ENCODE measurements at regions not wholly inside any gene's neighbourhood (a gene's known extent, or its start where the extent isn't known, plus 50 kb on each side); places are given as distances from the start of the nearest gene placed in this dataset.
A peak's percentile ranks its signal among the peaks of the same experiment; 100 is the strongest.

GRCh38 chr12:67811437-67812361, 163.2 kb downstream of the DYRK2 start:
- Histone ChIP-seq H3K4me3 (ENCODE audit: low read depth, low read length) (no peak overlapping the region), H3K27me3 (ENCODE audit: control insufficient read depth, insufficient read depth, low read length) (no peaks in the 10 kb centered on the region), H3K36me3 (ENCODE audit: control insufficient read depth, insufficient read depth, low read length) (no peaks in the 10 kb centered on the region)
- TF ChIP-seq, protein P1, sequence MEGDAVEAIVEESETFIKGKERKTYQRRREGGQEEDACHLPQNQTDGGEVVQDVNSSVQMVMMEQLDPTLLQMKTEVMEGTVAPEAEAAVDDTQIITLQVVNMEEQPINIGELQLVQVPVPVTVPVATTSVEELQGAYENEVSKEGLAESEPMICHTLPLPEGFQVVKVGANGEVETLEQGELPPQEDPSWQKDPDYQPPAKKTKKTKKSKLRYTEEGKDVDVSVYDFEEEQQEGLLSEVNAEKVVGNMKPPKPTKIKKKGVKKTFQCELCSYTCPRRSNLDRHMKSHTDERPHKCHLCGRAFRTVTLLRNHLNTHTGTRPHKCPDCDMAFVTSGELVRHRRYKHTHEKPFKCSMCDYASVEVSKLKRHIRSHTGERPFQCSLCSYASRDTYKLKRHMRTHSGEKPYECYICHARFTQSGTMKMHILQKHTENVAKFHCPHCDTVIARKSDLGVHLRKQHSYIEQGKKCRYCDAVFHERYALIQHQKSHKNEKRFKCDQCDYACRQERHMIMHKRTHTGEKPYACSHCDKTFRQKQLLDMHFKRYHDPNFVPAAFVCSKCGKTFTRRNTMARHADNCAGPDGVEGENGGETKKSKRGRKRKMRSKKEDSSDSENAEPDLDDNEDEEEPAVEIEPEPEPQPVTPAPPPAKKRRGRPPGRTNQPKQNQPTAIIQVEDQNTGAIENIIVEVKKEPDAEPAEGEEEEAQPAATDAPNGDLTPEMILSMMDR (IDR thresholded peaks at IDR 0.05; ENCODE audit: insufficient read depth, low read length, poor library complexity, severe bottlenecking) = no peak
- peak; percentile 43 for DNase-seq (ENCODE audit: low read depth)

GRCh38 chr12:67813456-67813904, 164.9 kb downstream of the DYRK2 start:
- H3K36me3 ChIP-seq (ENCODE audit: control insufficient read depth, insufficient read depth, low read length) = no peaks in the 10 kb centered on the region
- TF ChIP-seq, protein P1 (IDR thresholded peaks at IDR 0.05; ENCODE audit: insufficient read depth, low read length, poor library complexity, severe bottlenecking) = no peak
- no peak overlapping the region for H3K4me3 ChIP-seq (ENCODE audit: low read depth, low read length)
- no peak for DNase-seq (ENCODE audit: low read depth)
- H3K27me3 ChIP-seq (ENCODE audit: control insufficient read depth, insufficient read depth, low read length) = no peaks in the 10 kb centered on the region

DNA sequence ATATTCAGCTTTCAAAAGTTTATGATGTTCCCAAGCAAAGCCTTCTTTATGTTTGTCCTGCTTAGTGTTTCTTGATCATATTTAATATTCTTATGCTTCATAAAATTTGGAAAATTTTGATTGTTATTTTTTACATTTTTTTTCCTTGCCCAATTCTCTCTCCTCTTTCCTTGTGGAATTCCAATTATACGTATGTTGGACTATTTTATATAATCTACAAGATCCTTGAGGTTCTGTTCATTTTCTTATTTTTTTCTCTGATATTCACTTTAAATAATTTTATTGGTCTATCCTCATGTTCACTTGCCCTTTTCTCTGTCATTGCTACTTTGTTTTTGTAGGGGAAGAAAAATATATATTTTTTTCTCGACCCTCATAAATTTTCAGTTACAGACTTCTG, 167.7 kb downstream of the DYRK2 start:
- no peak for DNase-seq (ENCODE audit: low read depth)
- TF ChIP-seq, protein P1 (IDR thresholded peaks at IDR 0.05; ENCODE audit: insufficient read depth, low read length, poor library complexity, severe bottlenecking) = no peak
- Histone ChIP-seq H3K36me3 (ENCODE audit: control insufficient read depth, insufficient read depth, low read length) (no peaks in the 10 kb centered on the region), H3K27me3 (ENCODE audit: control insufficient read depth, insufficient read depth, low read length) (no peaks in the 10 kb centered on the region), H3K4me3 (ENCODE audit: low read depth, low read length) (no peak overlapping the region)

DNA sequence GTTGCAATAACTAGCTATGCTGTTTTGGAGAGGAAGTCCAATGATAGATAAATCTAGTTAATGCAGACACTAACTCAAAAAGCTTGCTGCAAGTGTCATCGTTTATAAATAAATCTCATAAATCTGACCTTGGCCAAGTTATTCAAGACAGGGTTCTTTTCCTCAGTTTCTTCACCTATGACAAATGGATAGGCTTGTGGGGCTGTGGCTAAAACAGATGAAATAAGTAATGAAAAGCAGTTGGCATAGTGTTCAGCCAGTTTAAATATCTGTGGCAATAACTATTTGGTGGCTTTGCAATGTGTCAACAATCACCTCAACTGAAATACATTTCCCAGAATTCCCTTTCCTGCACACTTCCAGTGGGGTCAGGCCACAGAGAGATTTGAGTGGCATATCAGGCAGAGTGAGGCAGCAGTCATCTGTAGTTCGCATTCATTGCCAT, 169.9 kb downstream of the DYRK2 start:
- Histone ChIP-seq H3K27me3 (ENCODE audit: control insufficient read depth, insufficient read depth, low read length) (no peaks in the 10 kb centered on the region), H3K36me3 (ENCODE audit: control insufficient read depth, insufficient read depth, low read length) (no peaks in the 10 kb centered on the region), H3K4me3 (ENCODE audit: low read depth, low read length) (no peak overlapping the region)
- TF ChIP-seq, protein P1 (IDR thresholded peaks at IDR 0.05; ENCODE audit: insufficient read depth, low read length, poor library complexity, severe bottlenecking) = no peak
- DNase-seq (ENCODE audit: low read depth) = no peak

- DNase-seq (ENCODE audit: low read depth) = no peak
- no peaks in the 10 kb centered on the region for H3K36me3 ChIP-seq (ENCODE audit: control insufficient read depth, insufficient read depth, low read length)
- TF ChIP-seq, protein P1 (IDR thresholded peaks at IDR 0.05; ENCODE audit: insufficient read depth, low read length, poor library complexity, severe bottlenecking) = no peak
- no peak overlapping the region for H3K4me3 ChIP-seq (ENCODE audit: low read depth, low read length)
- no peaks in the 10 kb centered on the region for H3K27me3 ChIP-seq (ENCODE audit: control insufficient read depth, insufficient read depth, low read length)
These were observed 169.3 kb upstream of the IFNG-AS1 start for GRCh38 chr12:67819902-67820301.
